HG03045 (cell line): ENCODE measurements at regions not wholly inside any gene's neighbourhood (a gene's known extent, or its start where the extent isn't known, plus 50 kb on each side); places are given as distances from the start of the nearest gene placed in this dataset.
"Not testable (repeated sequence)": the region's sequence is repeated elsewhere in the genome, so short reads cannot be mapped to it uniquely, and the experiment has no call there.

Experiments
- ATAC-seq: cut with Tn5 transposase; IDR thresholded peaks from one replicate; pipeline ENCODE4 v1.9.1; 2021; ENCODE audit warnings: mild to moderate bottlenecking, moderate library complexity; ENCODE audit not compliant: unreplicated experiment

GRCh38 chr4:125262502-125262901, 52.3 kb upstream of the FAT4 start:
- no peak for ATAC-seq

- ATAC-seq = no peak
These were observed 52.7 kb upstream of the FAT4 start for GRCh38 chr4:125262079-125262478.

GRCh38 chr4:125254106-125254505, 60.6 kb upstream of the FAT4 start:
- no peak for ATAC-seq

- ATAC-seq = no peak
These were observed 69.8 kb upstream of the FAT4 start for GRCh38 chr4:125244848-125245450.

- no peak for ATAC-seq
These were observed 70.9 kb upstream of the FAT4 start for GRCh38 chr4:125243789-125244397.

GRCh38 chr4:125235971-125236370, 78.8 kb upstream of the FAT4 start:
- no peak for ATAC-seq

GRCh38 chr4:125231661-125232060, 83.1 kb upstream of the FAT4 start:
- no peak for ATAC-seq

GRCh38 chr4:125229596-125230058, 85.1 kb upstream of the FAT4 start:
- no peak for ATAC-seq

GRCh38 chr4:125225806-125226205, 88.9 kb upstream of the FAT4 start:
- ATAC-seq = no peak

GRCh38 chr4:125200556-125200955, 114.2 kb upstream of the FAT4 start:
- no peak for ATAC-seq

GRCh38 chr4:125198916-125199315, 115.8 kb upstream of the FAT4 start:
- no peak for ATAC-seq

- ATAC-seq = not testable (repeated sequence)
These were observed 122.8 kb upstream of the FAT4 start for GRCh38 chr4:125191874-125192459.

- ATAC-seq = no peak
These were observed 123.5 kb upstream of the FAT4 start for GRCh38 chr4:125191232-125191631.

GRCh38 chr4:125187226-125188176, 127.3 kb upstream of the FAT4 start:
- ATAC-seq = no peak

- no peak for ATAC-seq
These were observed 130.6 kb upstream of the FAT4 start for GRCh38 chr4:125184116-125184515.

- no peak for ATAC-seq
These were observed 133.0 kb upstream of the FAT4 start for GRCh38 chr4:125181804-125182203.

GRCh38 chr4:125179727-125180126, 135.0 kb upstream of the FAT4 start:
- ATAC-seq = no peak

GRCh38 chr4:125169192-125169591, 145.6 kb upstream of the FAT4 start:
- ATAC-seq = no peak

GRCh38 chr4:125168531-125168930, 146.2 kb upstream of the FAT4 start:
- no peak for ATAC-seq

GRCh38 chr4:125166012-125166411, 148.7 kb upstream of the FAT4 start:
- ATAC-seq = not testable (repeated sequence)

- ATAC-seq = no peak
These were observed 155.8 kb upstream of the FAT4 start for GRCh38 chr4:125159001-125159400.
